SJCRH30 (cell line): ENCODE measurements at regions not wholly inside any gene's neighbourhood (a gene's known extent, or its start where the extent isn't known, plus 50 kb on each side); places are given as distances from the start of the nearest gene placed in this dataset.
A peak's percentile ranks its signal among the peaks of the same experiment; 100 is the strongest.
"Not testable (repeated sequence)": the region's sequence is repeated elsewhere in the genome, so short reads cannot be mapped to it uniquely, and the experiment has no call there.

Experiments
- DNase-seq, 2 experiments: peaks; one replicate each; pipeline ENCODE4 v3.0.0-alpha.2; 2015 to 2020
- H3K27ac ChIP-seq: fragments of 250-450 bp; sonication (Bioruptor Pico); 2 replicates; pipeline ENCODE4 v1.5.1; 2020; ENCODE audit warnings: mild to moderate bottlenecking, moderate library complexity
- H3K27me3 ChIP-seq: fragments of 250-450 bp; sonication (Bioruptor Pico); 2 replicates; pipeline ENCODE4 v1.5.1; 2020; ENCODE audit warnings: mild to moderate bottlenecking, moderate library complexity
- H3K36me3 ChIP-seq: fragments of 250-450 bp; sonication (Bioruptor Pico); 2 replicates; pipeline ENCODE4 v1.5.1; 2020; ENCODE audit warnings: mild to moderate bottlenecking, moderate library complexity
- H3K4me1 ChIP-seq: fragments of 250-450 bp; sonication (Bioruptor Pico); 2 replicates; pipeline ENCODE4 v1.5.1; 2020; ENCODE audit warnings: mild to moderate bottlenecking, moderate library complexity
- H3K4me3 ChIP-seq: fragments of 250-450 bp; sonication (Bioruptor Pico); 2 replicates; pipeline ENCODE4 v1.5.1; 2020; ENCODE audit warnings: mild to moderate bottlenecking, moderate library complexity
- H3K9me3 ChIP-seq: fragments of 250-450 bp; sonication (Bioruptor Pico); replicated peaks from 2 replicates; pipeline ENCODE4 v1.5.1; 2020; ENCODE audit warnings: mild to moderate bottlenecking, moderate library complexity

- H3K4me3 ChIP-seq: peak overlapping the region; percentile 35
- no peaks in the 10 kb centered on the region for H3K36me3 ChIP-seq
- no peaks in the 10 kb centered on the region for H3K4me1 ChIP-seq
- H3K27ac ChIP-seq: no peak overlapping the region
- no peak for DNase-seq
- no peaks in the 10 kb centered on the region for H3K9me3 ChIP-seq
- no peaks in the 10 kb centered on the region for H3K27me3 ChIP-seq
Measured at GRCh38 chr6:13874191-13874549, 50.6 kb upstream of the RNF182 start.

GRCh38 chr6:13873288-13874190 lies 51.2 kb upstream of the RNF182 start:
- Histone ChIP-seq H3K4me1 (no peaks in the 10 kb centered on the region), H3K4me3 (peak overlapping the region; percentile 35), H3K36me3 (no peaks in the 10 kb centered on the region), H3K27me3 (no peaks in the 10 kb centered on the region), H3K27ac (no peak overlapping the region), H3K9me3 (no peaks in the 10 kb centered on the region)
- DNase-seq: peak; percentile 60 to 66

- DNase-seq: no peak
- no peaks in the 10 kb centered on the region for H3K27me3 ChIP-seq
- H3K36me3 ChIP-seq: no peaks in the 10 kb centered on the region
- H3K27ac ChIP-seq: no peak overlapping the region
- H3K4me1 ChIP-seq: no peaks in the 10 kb centered on the region
- H3K9me3 ChIP-seq: no peaks in the 10 kb centered on the region
- no peak overlapping the region for H3K4me3 ChIP-seq
Measured at GRCh38 chr6:13872681-13873080, 52.1 kb upstream of the RNF182 start.

GRCh38 chr6:13872006-13872405 lies 52.7 kb upstream of the RNF182 start:
- H3K4me1 ChIP-seq, H3K27ac ChIP-seq, H3K36me3 ChIP-seq, H3K9me3 ChIP-seq, DNase-seq, H3K27me3 ChIP-seq, H3K4me3 ChIP-seq: not testable (repeated sequence)

GRCh38 chr6:13870214-13870830 lies 54.4 kb upstream of the RNF182 start:
- Histone ChIP-seq H3K27ac (no peak overlapping the region), H3K4me1 (no peaks in the 10 kb centered on the region)
- DNase-seq: no peak

GRCh38 chr6:13868236-13868635 lies 53.9 kb upstream of the MCUR1 start:
- Histone ChIP-seq H3K27ac (no peak overlapping the region), H3K9me3 (no peaks in the 10 kb centered on the region)
- no peak for DNase-seq

More at GRCh38 chr6:13870214-13870830, 54.4 kb upstream of the RNF182 start:
- Histone ChIP-seq H3K4me3 (no peak overlapping the region), H3K27me3 (no peaks in the 10 kb centered on the region), H3K36me3 (no peaks in the 10 kb centered on the region), H3K9me3 (no peaks in the 10 kb centered on the region)

GRCh38 chr6:13866301-13866700 lies 51.9 kb upstream of the MCUR1 start:
- no peak for DNase-seq
- Histone ChIP-seq H3K4me3 (no peak overlapping the region), H3K9me3 (no peaks in the 10 kb centered on the region), H3K27ac (no peak overlapping the region), H3K27me3 (no peaks in the 10 kb centered on the region), H3K4me1 (no peaks in the 10 kb centered on the region), H3K36me3 (no peaks in the 10 kb centered on the region)

More at GRCh38 chr6:13868236-13868635, 53.9 kb upstream of the MCUR1 start:
- Histone ChIP-seq H3K4me3 (no peak overlapping the region), H3K27me3 (no peaks in the 10 kb centered on the region), H3K36me3 (no peaks in the 10 kb centered on the region), H3K4me1 (no peaks in the 10 kb centered on the region)

GRCh38 chr6:13865141-13865540 lies 50.8 kb upstream of the MCUR1 start:
- no peak overlapping the region for H3K4me3 ChIP-seq
- H3K4me1 ChIP-seq: no peaks in the 10 kb centered on the region
- no peak for DNase-seq
- H3K36me3 ChIP-seq: no peaks in the 10 kb centered on the region
- H3K9me3 ChIP-seq: no peaks in the 10 kb centered on the region
- no peak overlapping the region for H3K27ac ChIP-seq
- no peaks in the 10 kb centered on the region for H3K27me3 ChIP-seq

- H3K36me3 ChIP-seq, H3K4me1 ChIP-seq, H3K4me3 ChIP-seq, H3K27me3 ChIP-seq, H3K27ac ChIP-seq, H3K9me3 ChIP-seq, DNase-seq: not testable (repeated sequence)
Measured at GRCh38 chr6:13864669-13865068, 50.3 kb upstream of the MCUR1 start.
